Endodermal cell (in vitro differentiated cells): ENCODE measurements at regions not wholly inside any gene's neighbourhood (a gene's known extent, or its start where the extent isn't known, plus 50 kb on each side); places are given as distances from the start of the nearest gene placed in this dataset.

ENCODE experiments used
- DNase-seq: peaks from one replicate; pipeline ENCODE4 v3.0.0-alpha.2; 2017
- H3K27ac ChIP-seq: 2 replicates; pipeline ENCODE4 v1.5.1; 2013; ENCODE audit warnings: mild to moderate bottlenecking, low read depth, low read length, moderate library complexity
- H3K27me3 ChIP-seq: 2 replicates; pipeline ENCODE4 v1.6.1; 2013; ENCODE audit warnings: mild to moderate bottlenecking, low read length, moderate library complexity; ENCODE audit not compliant: insufficient read depth, control insufficient read depth, poor library complexity, severe bottlenecking
- H3K36me3 ChIP-seq: 2 replicates; pipeline ENCODE4 v1.7.0; 2013; ENCODE audit warnings: mild to moderate bottlenecking, low read length, moderate library complexity; ENCODE audit not compliant: control insufficient read depth, insufficient read depth
- H3K4me1 ChIP-seq: one replicate; pipeline ENCODE4 v1.7.0; 2013; ENCODE audit warnings: low read length; ENCODE audit not compliant: control insufficient read depth, insufficient read depth
- H3K4me3 ChIP-seq: 2 replicates; pipeline ENCODE4 v1.5.1; 2013; ENCODE audit warnings: mild to moderate bottlenecking, low read length, moderate library complexity
- H3K9ac ChIP-seq: 2 replicates; pipeline ENCODE4 v1.6.1; 2013; ENCODE audit warnings: mild to moderate bottlenecking, low read length, moderate library complexity; ENCODE audit not compliant: poor library complexity, severe bottlenecking; ENCODE audit errors: extremely low read depth
- H3K9me3 ChIP-seq: 2 replicates; pipeline ENCODE4 v1.6.1; 2013; ENCODE audit warnings: mild to moderate bottlenecking, low read length, moderate library complexity; ENCODE audit not compliant: control insufficient read depth
- H3K27ac Mint-ChIP-seq: 2 replicates; pipeline ENCODE4 v1.8.0; 2020; ENCODE audit warnings: mixed read lengths
- H3K27me3 Mint-ChIP-seq: 2 replicates; pipeline ENCODE4 v1.8.0; 2021; ENCODE audit warnings: mild to moderate bottlenecking, mixed read lengths; ENCODE audit not compliant: insufficient read depth
- H3K36me3 Mint-ChIP-seq: 2 replicates; pipeline ENCODE4 v1.8.0; 2020; ENCODE audit warnings: low read depth, mixed read lengths
- H3K4me1 Mint-ChIP-seq: 2 replicates; pipeline ENCODE4 v1.8.0; 2020; ENCODE audit warnings: mixed read lengths
- H3K4me3 Mint-ChIP-seq: 2 replicates; pipeline ENCODE4 v1.8.0; 2020; ENCODE audit warnings: mild to moderate bottlenecking, moderate library complexity, mixed read lengths
- H3K9me3 Mint-ChIP-seq: 2 replicates; pipeline ENCODE4 v1.8.0; 2020; ENCODE audit warnings: mild to moderate bottlenecking, mixed read lengths
- CTCF ChIP-seq: fragments of 200-600 bp; sonication (generic); conservative IDR thresholded peaks from 2 replicates; pipeline ENCODE4 v1.5.0; 2021; ENCODE audit warnings: antibody characterized with exemption, mild to moderate bottlenecking
- WGBS, 2 experiments: methylation state at CpG; one replicate each; pipeline versions ENCODE4 v1.1.5 to v1.1.7; 2013; ENCODE audit warnings: missing lambda C conversion rate in 2 of 2, mixed read lengths in 1 of 2; ENCODE audit not compliant: insufficient coverage in 1 of 2, insufficient read length in 1 of 2; 5-methylcytosine and 5-hydroxymethylcytosine counted together

- H3K27ac ChIP-seq: no peak overlapping the region
- no peaks in the 10 kb centered on the region for H3K9me3 Mint-ChIP-seq
- no peaks in the 10 kb centered on the region for H3K4me1 Mint-ChIP-seq
- H3K27me3 Mint-ChIP-seq: no peaks in the 10 kb centered on the region
- H3K4me3 ChIP-seq: no peak overlapping the region
- no peaks in the 10 kb centered on the region for H3K4me1 ChIP-seq
- no peak overlapping the region for H3K9ac ChIP-seq
- no peaks in the 10 kb centered on the region for H3K27me3 ChIP-seq
- H3K36me3 Mint-ChIP-seq: no peaks in the 10 kb centered on the region
- no peak for TF ChIP-seq CTCF
- no peak for DNase-seq
- no peaks in the 10 kb centered on the region for H3K36me3 ChIP-seq
- no peaks in the 10 kb centered on the region for H3K9me3 ChIP-seq
- no peak overlapping the region for H3K4me3 Mint-ChIP-seq
- 100% methylated on average over 1 of the region's 1 CpG; no CpG with 5 or more reads in 1 of the 2 experiments for WGBS, 2 experiments
- no peak overlapping the region for H3K27ac Mint-ChIP-seq
Observed at GRCh38 chr13:68439817-68440216, 1209.7 kb upstream of the PCDH9 start.

- H3K27me3 ChIP-seq: no peaks in the 10 kb centered on the region
- no peak overlapping the region for H3K4me3 ChIP-seq
- H3K9me3 ChIP-seq: no peaks in the 10 kb centered on the region
- no peaks in the 10 kb centered on the region for H3K4me1 ChIP-seq
- no peak for DNase-seq
- Mint-ChIP-seq H3K27me3 (no peaks in the 10 kb centered on the region), H3K9me3 (no peaks in the 10 kb centered on the region), H3K4me3 (no peak overlapping the region), H3K4me1 (no peaks in the 10 kb centered on the region), H3K36me3 (no peaks in the 10 kb centered on the region), H3K27ac (no peak overlapping the region)
- no peaks in the 10 kb centered on the region for H3K36me3 ChIP-seq
- H3K9ac ChIP-seq: no peak overlapping the region
- no peak for TF ChIP-seq CTCF
- no peak overlapping the region for H3K27ac ChIP-seq
- WGBS, 2 experiments: 92% methylated on average over 3 to 4 of the region's 4 CpGs
Observed at GRCh38 chr13:68428292-68428691, 1198.2 kb upstream of the PCDH9 start.

- no peaks in the 10 kb centered on the region for H3K27me3 ChIP-seq
- WGBS, 2 experiments: 92 to 100% methylated on average over 2 to 3 of the region's 3 CpGs
- H3K36me3 ChIP-seq: no peaks in the 10 kb centered on the region
- no peaks in the 10 kb centered on the region for H3K4me1 ChIP-seq
- Mint-ChIP-seq H3K4me1 (no peaks in the 10 kb centered on the region), H3K27ac (no peak overlapping the region), H3K4me3 (no peak overlapping the region), H3K36me3 (no peaks in the 10 kb centered on the region), H3K27me3 (no peaks in the 10 kb centered on the region), H3K9me3 (peaks cover 3% of the 10 kb centered on the region)
- no peak overlapping the region for H3K27ac ChIP-seq
- no peaks in the 10 kb centered on the region for H3K9me3 ChIP-seq
- no peak overlapping the region for H3K9ac ChIP-seq
- DNase-seq: no peak
- no peak overlapping the region for H3K4me3 ChIP-seq
- TF ChIP-seq CTCF: no peak
Observed at GRCh38 chr13:68417801-68418200, 1187.7 kb upstream of the PCDH9 start.
